ENCODE measurements at regions not wholly inside any gene's neighbourhood (a gene's known extent, or its start where the extent isn't known, plus 50 kb on each side); places are given as distances from the start of the nearest gene placed in this dataset.

DNA sequence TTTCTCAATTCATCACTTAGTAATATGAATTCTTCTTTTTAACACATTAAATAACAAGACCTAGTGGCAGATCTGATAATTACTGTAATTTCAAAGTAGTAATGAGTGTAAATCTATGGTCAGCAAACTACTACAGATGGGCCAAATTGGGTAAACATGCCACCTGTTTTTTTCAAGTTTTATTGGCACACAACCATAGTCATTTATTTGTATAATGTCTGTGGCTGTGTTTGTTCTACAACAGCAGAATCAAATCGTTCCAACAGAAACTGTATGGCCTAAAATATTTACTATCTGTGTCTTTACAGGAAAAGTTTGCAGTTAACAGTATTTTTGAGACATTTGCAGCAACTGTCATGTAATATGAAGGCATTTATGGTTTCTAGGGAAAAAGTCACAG, 86.1 kb upstream of the EYA2 start:
- H3K36me3 ChIP-seq: no peaks in the 10 kb centered on the region
- H3K4me3 ChIP-seq: no peak overlapping the region
- H3K27me3 ChIP-seq: peaks cover 0 to 29% of the 10 kb centered on the region in 2 donors
- DNase-seq: no peak
- H3K4me1 ChIP-seq: peaks cover 0 to 10% (median 3%) of the 10 kb centered on the region in 4 donors
- no peak overlapping the region for H3K27ac ChIP-seq
- intact Hi-C loops (cut with DNase I; ENCODE audit: low total_unique reads): no loop called here
- TF ChIP-seq, protein P1, sequence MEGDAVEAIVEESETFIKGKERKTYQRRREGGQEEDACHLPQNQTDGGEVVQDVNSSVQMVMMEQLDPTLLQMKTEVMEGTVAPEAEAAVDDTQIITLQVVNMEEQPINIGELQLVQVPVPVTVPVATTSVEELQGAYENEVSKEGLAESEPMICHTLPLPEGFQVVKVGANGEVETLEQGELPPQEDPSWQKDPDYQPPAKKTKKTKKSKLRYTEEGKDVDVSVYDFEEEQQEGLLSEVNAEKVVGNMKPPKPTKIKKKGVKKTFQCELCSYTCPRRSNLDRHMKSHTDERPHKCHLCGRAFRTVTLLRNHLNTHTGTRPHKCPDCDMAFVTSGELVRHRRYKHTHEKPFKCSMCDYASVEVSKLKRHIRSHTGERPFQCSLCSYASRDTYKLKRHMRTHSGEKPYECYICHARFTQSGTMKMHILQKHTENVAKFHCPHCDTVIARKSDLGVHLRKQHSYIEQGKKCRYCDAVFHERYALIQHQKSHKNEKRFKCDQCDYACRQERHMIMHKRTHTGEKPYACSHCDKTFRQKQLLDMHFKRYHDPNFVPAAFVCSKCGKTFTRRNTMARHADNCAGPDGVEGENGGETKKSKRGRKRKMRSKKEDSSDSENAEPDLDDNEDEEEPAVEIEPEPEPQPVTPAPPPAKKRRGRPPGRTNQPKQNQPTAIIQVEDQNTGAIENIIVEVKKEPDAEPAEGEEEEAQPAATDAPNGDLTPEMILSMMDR (IDR thresholded peaks at IDR 0.05): no peak
- H3K9me3 ChIP-seq: no peaks in the 10 kb centered on the region

DNA sequence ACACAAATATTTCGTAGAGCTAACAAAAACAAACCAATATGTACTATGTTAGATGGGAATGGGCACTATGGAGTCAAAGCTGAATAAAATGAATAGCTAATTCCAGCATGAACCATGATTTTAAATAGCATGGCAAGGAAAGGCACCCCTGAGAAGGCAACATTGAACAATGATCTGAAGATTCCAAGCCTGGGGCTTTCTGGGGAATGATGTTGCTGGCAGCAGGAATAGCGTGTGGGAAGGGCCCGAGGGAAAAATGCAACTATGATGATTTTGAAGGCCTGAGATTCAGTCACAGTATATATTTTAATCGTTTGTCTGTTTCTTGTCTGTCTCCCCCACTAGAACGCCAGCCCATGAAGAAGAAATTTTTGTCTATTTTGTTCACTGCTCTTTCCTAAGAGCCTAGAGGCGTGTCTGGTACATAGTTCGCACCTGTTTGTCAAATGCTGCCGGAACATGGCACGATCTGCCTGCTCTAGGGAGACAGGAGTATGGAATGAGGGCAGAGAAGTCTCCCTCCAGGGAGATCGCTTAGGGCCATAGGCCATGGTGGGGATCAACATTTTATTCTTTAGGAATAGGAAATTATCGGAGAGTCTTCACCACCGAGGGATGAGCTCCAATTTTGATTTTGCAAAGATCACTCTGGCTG, 84.8 kb upstream of the EYA2 start:
- no peaks in the 10 kb centered on the region for H3K36me3 ChIP-seq
- no peak for DNase-seq
- no peak overlapping the region for H3K4me3 ChIP-seq
- H3K4me1 ChIP-seq: peaks cover 0 to 10% (median 3%) of the 10 kb centered on the region in 4 donors
- H3K27me3 ChIP-seq: peaks cover 0 to 29% of the 10 kb centered on the region in 2 donors
- TF ChIP-seq, protein P1 (IDR thresholded peaks at IDR 0.05): no peak
- no peaks in the 10 kb centered on the region for H3K9me3 ChIP-seq
- H3K27ac ChIP-seq: no peak overlapping the region
- intact Hi-C loops (cut with DNase I; ENCODE audit: low total_unique reads): no loop called here

DNA sequence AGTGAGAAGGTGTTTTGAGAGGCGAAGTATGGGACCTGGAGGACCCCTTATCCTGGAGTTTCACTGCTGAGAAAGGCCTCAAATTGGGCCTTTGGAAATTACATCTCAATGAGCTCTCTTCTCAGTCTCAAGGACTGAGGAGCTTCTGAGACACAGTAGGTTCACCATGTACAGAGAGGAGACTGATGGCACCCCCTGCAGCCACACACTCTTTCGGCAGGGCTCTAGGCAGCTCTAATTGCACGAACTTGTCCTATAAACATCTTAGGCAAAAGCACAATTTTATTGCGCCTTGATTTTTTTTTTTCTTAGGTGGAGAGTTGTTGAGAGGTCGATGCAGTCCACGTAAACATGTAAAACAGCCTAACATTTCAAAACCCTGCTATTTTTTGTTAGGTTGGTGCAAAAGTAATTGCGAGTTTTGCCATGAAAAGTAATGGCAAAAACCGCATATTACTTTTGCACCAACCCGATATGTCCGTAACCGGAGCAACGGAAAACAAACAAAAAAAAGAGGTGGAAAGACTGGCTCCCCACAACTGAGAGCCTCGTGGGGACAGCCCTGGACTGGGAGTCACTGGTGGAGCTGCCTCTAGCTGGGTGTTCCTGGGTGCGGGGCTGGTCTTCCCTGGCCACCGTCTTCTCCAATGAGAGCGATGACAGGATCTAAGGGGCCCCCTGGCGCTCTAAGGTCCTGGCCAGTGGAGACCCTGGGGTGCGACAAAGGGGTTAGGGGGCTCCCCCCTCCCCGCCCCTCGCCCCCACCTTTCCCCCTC, 84.0 kb upstream of the EYA2 start:
- peaks cover 0 to 10% (median 3%) of the 10 kb centered on the region in 4 donors for H3K4me1 ChIP-seq
- TF ChIP-seq, protein P1 (IDR thresholded peaks at IDR 0.05): no peak
- H3K27me3 ChIP-seq: peaks cover 0 to 30% of the 10 kb centered on the region in 2 donors
- H3K27ac ChIP-seq: no peak overlapping the region
- no peaks in the 10 kb centered on the region for H3K9me3 ChIP-seq
- H3K36me3 ChIP-seq: no peaks in the 10 kb centered on the region
- intact Hi-C loops (cut with DNase I; ENCODE audit: low total_unique reads): no loop called here
- no peak for DNase-seq
- no peak overlapping the region for H3K4me3 ChIP-seq

DNA sequence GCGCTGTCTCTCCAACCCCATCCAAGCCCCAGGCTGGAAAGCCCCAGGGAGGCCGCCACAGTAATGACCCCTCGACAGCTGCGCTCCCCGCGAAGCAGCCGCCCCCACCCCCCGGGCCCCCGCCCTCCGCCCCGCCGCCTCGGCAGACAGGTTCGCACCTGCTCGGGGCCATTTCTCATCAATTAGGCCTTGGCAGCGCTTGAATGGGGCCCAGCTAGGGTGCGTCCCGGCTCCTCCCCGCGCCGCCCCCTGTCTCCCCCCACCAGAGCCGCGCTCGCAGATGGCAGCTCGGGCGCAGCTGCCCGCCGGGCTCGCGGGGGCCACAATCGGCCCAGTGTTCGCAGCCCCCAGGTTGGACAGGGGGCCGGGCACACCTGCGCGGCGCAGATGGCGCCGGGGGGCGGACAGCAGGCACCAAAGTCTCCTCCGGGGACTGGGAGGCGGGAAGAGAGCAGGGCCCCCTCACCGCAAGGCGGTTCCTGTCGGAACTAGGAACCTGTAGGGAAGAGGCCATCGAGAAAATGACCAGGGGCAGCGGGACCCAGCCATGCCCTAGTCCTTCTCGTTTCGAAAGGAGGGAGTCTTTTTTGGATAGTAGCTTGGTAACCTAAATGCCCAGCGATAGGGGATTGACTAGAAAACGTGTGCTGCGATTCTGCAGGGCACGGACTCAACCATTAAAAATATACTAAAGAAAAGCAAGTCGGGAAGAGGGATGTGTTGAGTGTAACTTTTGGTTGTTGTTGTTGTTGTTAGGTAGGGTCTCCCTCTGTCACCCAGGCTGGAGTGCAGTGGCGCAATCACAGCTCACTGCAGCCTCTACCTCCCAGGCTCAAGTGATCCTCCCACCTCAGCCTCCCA, 83.2 kb upstream of the EYA2 start:
- H3K4me1 ChIP-seq: peaks cover 0 to 10% (median 3%) of the 10 kb centered on the region in 4 donors
- no peak overlapping the region for H3K27ac ChIP-seq
- DNase-seq: no peak
- H3K9me3 ChIP-seq: no peaks in the 10 kb centered on the region
- H3K36me3 ChIP-seq: no peaks in the 10 kb centered on the region
- no peak overlapping the region for H3K4me3 ChIP-seq
- peaks cover 0 to 37% of the 10 kb centered on the region in 2 donors for H3K27me3 ChIP-seq
- TF ChIP-seq, protein P1 (IDR thresholded peaks at IDR 0.05): no peak
- intact Hi-C loops (cut with DNase I; ENCODE audit: low total_unique reads): no loop called here

DNA sequence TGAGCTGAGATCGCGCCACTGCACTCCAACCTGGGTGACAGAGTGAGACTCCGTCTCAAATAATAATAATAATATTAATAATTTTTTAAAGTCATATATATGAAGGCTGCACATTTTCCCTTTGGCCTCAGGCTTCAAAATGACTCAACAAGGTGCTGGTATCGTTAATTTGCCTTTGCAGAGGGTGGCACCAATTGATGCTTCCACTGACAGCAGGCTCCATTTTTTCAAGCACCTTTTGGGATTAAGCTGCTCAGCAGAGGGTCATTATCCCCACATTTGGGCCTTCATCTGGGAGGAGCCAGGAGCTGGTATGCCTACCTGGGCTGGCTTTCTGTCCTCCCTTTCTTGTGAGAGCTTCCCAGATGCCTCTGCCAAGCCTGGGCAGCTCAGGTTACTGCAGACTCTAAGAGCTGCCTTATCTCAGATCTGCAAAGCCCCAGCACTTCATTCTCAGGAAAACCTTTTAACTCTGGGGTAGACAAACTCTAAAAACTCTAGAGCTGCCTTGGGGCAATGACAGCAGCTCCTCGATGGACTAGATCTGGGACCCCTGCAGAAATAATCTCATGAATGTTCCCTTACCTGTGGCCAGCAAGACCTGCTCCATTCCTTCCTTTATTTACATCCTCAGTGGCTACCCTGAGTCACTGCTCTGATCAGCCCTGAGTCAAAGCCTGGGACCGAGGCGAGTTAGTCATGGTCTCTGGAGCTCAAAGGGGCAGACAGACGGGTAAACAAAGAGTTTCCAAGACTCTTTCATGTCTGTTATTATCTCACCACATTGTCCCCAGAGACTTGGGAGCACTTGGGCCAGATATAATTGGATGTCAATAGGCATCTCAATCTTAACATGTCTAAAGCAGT, 80.0 kb upstream of the EYA2 start:
- Histone ChIP-seq H3K4me3 (no peak overlapping the region), H3K36me3 (no peaks in the 10 kb centered on the region), H3K9me3 (no peaks in the 10 kb centered on the region), H3K27ac (no peak overlapping the region), H3K4me1 (peaks cover 0 to 10% (median 3%) of the 10 kb centered on the region in 4 donors), H3K27me3 (peaks cover 0 to 43% of the 10 kb centered on the region in 2 donors)
- intact Hi-C loops (cut with DNase I; ENCODE audit: low total_unique reads): no loop called here
- TF ChIP-seq, protein P1 (IDR thresholded peaks at IDR 0.05): no peak
- DNase-seq: no peak
